Right cardiac atrium (tissue), 5 donors: ENCODE measurements at regions not wholly inside any gene's neighbourhood (a gene's known extent, or its start where the extent isn't known, plus 50 kb on each side); places are given as distances from the start of the nearest gene placed in this dataset.
"Not testable (repeated sequence)": the region's sequence is repeated elsewhere in the genome, so short reads cannot be mapped to it uniquely, and the experiment has no call there.

Experiments
- ATAC-seq, 2 donors: fragments of 200-7000 bp; cut with Tn5 transposase; one replicate each; pipeline versions ENCODE4 v1.8.0 to v1.9.1; 2020; ENCODE audit warnings: moderate library complexity in 2 of 2, mild to moderate bottlenecking in 1 of 2
- DNase-seq, 3 donors: peaks; one replicate each; pipeline ENCODE4 v3.0.0-alpha.2; 2020
- H3K27ac ChIP-seq: one replicate; pipeline ENCODE4 v1.5.1; 2013; ENCODE audit warnings: mild to moderate bottlenecking, low read length, control low read depth, moderate library complexity
- H3K27me3 ChIP-seq: one replicate; pipeline ENCODE4 v1.6.1; 2013; ENCODE audit not compliant: control insufficient read depth, insufficient read depth
- H3K4me1 ChIP-seq: one replicate; pipeline ENCODE4 v1.6.1; 2013; ENCODE audit warnings: low read length; ENCODE audit not compliant: control insufficient read depth, insufficient read depth
- H3K4me3 ChIP-seq: one replicate; pipeline ENCODE4 v1.5.1; 2013; ENCODE audit warnings: low read length, control low read depth
- H3K9me3 ChIP-seq: one replicate; pipeline ENCODE4 v1.6.1; 2013; ENCODE audit warnings: low read length; ENCODE audit not compliant: control insufficient read depth
- WGBS: extraction: QIAGEN DNeasy Blood & Tissue Kit; methylation state at CpG from one replicate; pipeline ENCODE4 v1.1.7; 2013; 5-methylcytosine and 5-hydroxymethylcytosine counted together
- intact Hi-C, 4 donors: fragments of 100-400 bp; cut with DNase I; formaldehyde crosslinking; loops; one replicate each; pipeline versions ENCODE4 v1.11.0 to v1.14.0; 2022 to 2023
- donor health status: healthy with polysubstance abuse.
- donor health status: DM: no; HTN: yes; CAD: no.
- donor health status: DM: no; HTN: no; CAD: no.
- donor health status: DM: no; HTN: yes; CAD: no; lungs with severe emphysema.
- donor health status: DM: yes; HTN: yes; CAD: no.

DNA sequence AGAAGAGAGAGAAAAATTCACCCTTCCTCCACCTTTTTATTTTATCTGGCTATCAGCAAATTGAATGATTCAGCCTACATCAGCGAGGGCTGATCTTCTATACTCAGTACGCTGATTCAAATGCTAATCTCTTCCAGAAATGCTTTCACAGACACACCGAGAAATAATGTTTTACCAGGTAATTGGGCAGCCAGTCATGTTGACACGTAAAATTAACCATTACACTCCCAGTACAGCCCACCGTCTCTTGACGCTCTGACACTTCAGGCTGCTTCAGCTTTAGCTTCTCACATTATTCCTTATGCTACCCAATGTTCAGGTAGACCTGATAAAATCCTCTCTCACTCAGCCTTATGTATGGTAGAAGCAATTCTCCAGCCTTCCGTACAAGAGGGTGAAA lies 835.2 kb upstream of the PCDH10 start:
- H3K27ac ChIP-seq: no peak overlapping the region
- no peak overlapping the region for H3K4me3 ChIP-seq
- H3K9me3 ChIP-seq: no peaks in the 10 kb centered on the region
- intact Hi-C loops: no loop called here
- no peak for DNase-seq
- H3K27me3 ChIP-seq: no peaks in the 10 kb centered on the region
- 78% methylated on average over 7 of the region's 7 CpGs for WGBS
- no peak for ATAC-seq
- no peaks in the 10 kb centered on the region for H3K4me1 ChIP-seq

GRCh38 chr4:132316738-132317137 lies 832.4 kb upstream of the PCDH10 start:
- Histone ChIP-seq H3K4me1 (no peaks in the 10 kb centered on the region), H3K9me3 (no peaks in the 10 kb centered on the region), H3K27me3 (no peaks in the 10 kb centered on the region), H3K27ac (no peak overlapping the region), H3K4me3 (no peak overlapping the region)
- 78% methylated on average over 2 of the region's 2 CpGs for WGBS
- no peak for DNase-seq
- intact Hi-C loops: no loop called here
- no peak for ATAC-seq

DNA sequence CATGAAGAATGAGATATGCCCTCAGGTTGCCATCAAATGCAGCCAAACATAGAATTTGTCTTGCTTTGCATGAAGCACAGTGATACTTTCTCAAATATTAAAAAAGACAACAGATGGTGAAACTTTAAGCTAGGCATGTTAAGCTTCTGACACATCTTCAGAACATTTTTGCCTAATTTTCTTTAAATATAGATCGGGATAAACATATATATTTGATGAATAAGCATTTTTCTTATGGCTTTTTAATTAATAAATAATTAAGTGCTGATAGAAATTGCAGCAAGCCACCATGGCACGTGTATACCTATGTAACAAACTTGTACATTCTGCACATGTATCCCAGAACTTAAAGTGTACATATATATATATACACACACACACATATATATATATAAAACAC lies 831.2 kb upstream of the PCDH10 start:
- WGBS: 71% methylated on average over 2 of the region's 2 CpGs
- H3K4me3 ChIP-seq: no peak overlapping the region
- H3K27me3 ChIP-seq: no peaks in the 10 kb centered on the region
- H3K9me3 ChIP-seq: no peaks in the 10 kb centered on the region
- intact Hi-C loops: no loop called here
- H3K27ac ChIP-seq: no peak overlapping the region
- ATAC-seq: no peak
- no peaks in the 10 kb centered on the region for H3K4me1 ChIP-seq
- DNase-seq: no peak

DNA sequence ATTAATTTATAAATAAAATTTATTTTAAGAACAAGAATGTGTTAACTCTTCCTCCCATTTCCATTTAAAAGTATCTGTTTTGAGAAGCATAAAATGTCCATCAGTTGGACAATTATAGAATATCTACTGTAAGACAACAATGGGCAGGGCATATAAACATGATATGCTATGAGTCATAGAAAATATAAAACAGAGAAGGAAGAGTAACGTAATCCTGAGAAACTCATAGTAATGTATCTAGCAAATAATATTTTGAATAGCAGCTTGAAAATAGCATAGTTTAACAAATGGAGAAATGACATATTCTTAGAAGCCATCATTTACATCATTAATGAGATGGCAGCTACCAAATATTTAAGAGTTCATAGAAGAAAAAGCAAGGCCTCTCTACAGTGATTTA lies 820.3 kb upstream of the PCDH10 start:
- no peaks in the 10 kb centered on the region for H3K4me1 ChIP-seq
- intact Hi-C loops: no loop called here
- ATAC-seq (no peak), DNase-seq (no peak)
- 46% methylated on average over 1 of the region's 1 CpG for WGBS
- H3K27me3 ChIP-seq: no peaks in the 10 kb centered on the region
- H3K27ac ChIP-seq: no peak overlapping the region
- H3K9me3 ChIP-seq: no peaks in the 10 kb centered on the region
- no peak overlapping the region for H3K4me3 ChIP-seq

- 85% methylated on average over 2 of the region's 2 CpGs for WGBS
- intact Hi-C loops: no loop called here
- no peaks in the 10 kb centered on the region for H3K4me1 ChIP-seq
- DNase-seq (no peak), ATAC-seq (no peak)
- H3K27me3 ChIP-seq: no peaks in the 10 kb centered on the region
- H3K27ac ChIP-seq: no peak overlapping the region
- H3K4me3 ChIP-seq: no peak overlapping the region
- H3K9me3 ChIP-seq: no peaks in the 10 kb centered on the region
Observed at GRCh38 chr4:132330994-132331393, 818.1 kb upstream of the PCDH10 start.

DNA sequence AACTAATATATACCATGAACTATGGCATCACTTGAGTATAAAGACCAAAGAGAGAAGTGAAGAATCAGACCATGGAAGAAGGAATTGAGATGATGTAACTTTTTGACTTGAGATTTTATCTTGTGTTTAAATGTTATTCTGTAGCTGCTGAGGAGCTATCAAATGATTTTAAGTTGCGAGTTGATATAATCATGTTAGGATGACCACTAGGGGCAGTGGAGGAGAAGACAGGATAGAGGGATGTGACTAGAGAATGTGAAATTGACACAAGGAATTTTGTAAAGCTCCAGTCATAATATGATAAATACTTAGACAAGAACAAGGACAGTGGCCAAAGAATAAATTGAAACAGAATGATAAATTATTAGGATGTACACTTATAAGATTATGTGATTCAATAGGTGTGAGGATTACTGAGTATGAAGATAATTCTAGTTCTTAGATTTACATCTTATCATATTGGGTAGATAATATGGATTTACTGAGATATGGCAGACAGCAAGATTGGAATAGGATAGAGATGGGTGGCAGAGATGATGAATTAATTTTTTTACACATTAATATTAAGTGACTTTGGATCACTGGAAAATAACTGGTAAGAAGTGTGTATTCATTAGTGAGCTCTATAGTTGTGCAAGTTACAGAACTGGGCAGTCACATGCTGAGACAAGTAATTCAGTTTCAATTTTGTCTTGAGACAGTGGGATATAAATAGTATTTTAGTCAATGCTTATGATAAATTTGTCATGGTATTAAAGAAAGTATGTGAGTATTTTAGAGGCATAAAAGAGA lies 816.0 kb upstream of the PCDH10 start:
- ATAC-seq: no peak
- 81% methylated on average over 1 of the region's 1 CpG for WGBS
- DNase-seq: no peak
- no peak overlapping the region for H3K4me3 ChIP-seq
- no peak overlapping the region for H3K27ac ChIP-seq
- H3K9me3 ChIP-seq: no peaks in the 10 kb centered on the region
- H3K27me3 ChIP-seq: no peaks in the 10 kb centered on the region
- intact Hi-C loops: no loop called here
- no peaks in the 10 kb centered on the region for H3K4me1 ChIP-seq

DNA sequence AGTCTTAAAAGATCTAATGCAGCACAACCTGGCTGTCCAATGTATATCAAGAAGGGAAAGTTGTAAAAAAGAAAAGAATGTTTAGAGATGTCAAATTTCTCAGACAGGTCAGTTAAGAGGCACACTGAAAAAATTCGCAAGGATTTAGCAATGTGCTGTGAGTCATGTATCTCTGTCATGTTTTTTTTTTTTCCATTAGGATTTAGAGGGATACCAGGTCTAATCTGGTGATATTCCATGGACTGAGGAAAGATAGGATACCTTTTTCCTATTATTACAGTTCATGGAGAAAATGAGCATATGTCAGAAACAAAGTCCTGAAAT lies 815.4 kb upstream of the PCDH10 start:
- Histone ChIP-seq H3K4me1 (no peaks in the 10 kb centered on the region), H3K4me3 (no peak overlapping the region), H3K9me3 (no peaks in the 10 kb centered on the region), H3K27ac (no peak overlapping the region), H3K27me3 (no peaks in the 10 kb centered on the region)
- WGBS: 63% methylated on average over 1 of the region's 1 CpG
- intact Hi-C loops: no loop called here
- ATAC-seq: no peak
- no peak for DNase-seq

- Histone ChIP-seq H3K27ac (no peak overlapping the region), H3K27me3 (no peaks in the 10 kb centered on the region), H3K4me1 (no peaks in the 10 kb centered on the region), H3K4me3 (no peak overlapping the region), H3K9me3 (no peaks in the 10 kb centered on the region)
- WGBS: 39% methylated on average over 3 of the region's 3 CpGs
- ATAC-seq (no peak), DNase-seq (no peak)
- intact Hi-C loops: no loop called here
Observed at GRCh38 chr4:132334081-132334480, 815.0 kb upstream of the PCDH10 start.

- Histone ChIP-seq H3K4me1 (no peaks in the 10 kb centered on the region), H3K4me3 (no peak overlapping the region), H3K9me3 (no peaks in the 10 kb centered on the region), H3K27ac (no peak overlapping the region), H3K27me3 (no peaks in the 10 kb centered on the region)
- 94% methylated on average over 32 of the region's 32 CpGs for WGBS
- ATAC-seq: no peak
- DNase-seq: no peak
- intact Hi-C loops: no loop called here
Observed at GRCh38 chr4:132344924-132345828, 803.9 kb upstream of the PCDH10 start.

GRCh38 chr4:132346016-132346415 lies 803.1 kb upstream of the PCDH10 start:
- Histone ChIP-seq H3K9me3 (no peaks in the 10 kb centered on the region), H3K4me1 (no peaks in the 10 kb centered on the region), H3K27ac (no peak overlapping the region), H3K27me3 (no peaks in the 10 kb centered on the region), H3K4me3 (no peak overlapping the region)
- 84% methylated on average over 1 of the region's 1 CpG for WGBS
- DNase-seq (no peak), ATAC-seq (no peak)
- intact Hi-C loops: no loop called here

DNA sequence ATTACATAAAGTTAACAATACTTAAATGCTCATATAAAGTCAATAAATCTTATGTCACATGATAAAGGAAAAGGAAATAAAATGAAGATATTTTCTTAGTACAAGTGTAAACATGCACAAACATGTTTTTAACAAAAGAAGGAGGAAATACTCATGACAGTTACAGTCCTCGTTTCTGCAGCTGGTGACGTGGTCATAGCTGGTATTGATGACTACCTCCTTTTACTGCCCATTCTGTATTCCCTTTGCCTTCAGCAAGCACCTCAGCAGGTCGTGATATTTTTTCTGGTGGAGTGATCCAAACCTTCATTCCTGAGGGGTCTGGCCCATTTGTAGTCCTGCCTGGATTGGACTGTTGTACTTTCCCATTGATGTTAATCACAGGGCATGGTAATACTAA lies 797.5 kb upstream of the PCDH10 start:
- ATAC-seq, H3K27ac ChIP-seq, H3K4me1 ChIP-seq, H3K9me3 ChIP-seq, H3K4me3 ChIP-seq, H3K27me3 ChIP-seq, intact Hi-C loops, DNase-seq: not testable (repeated sequence)
- 74% methylated on average over 3 of the region's 3 CpGs for WGBS
